ENCODE measurements at regions not wholly inside any gene's neighbourhood (a gene's known extent, or its start where the extent isn't known, plus 50 kb on each side); places are given as distances from the start of the nearest gene placed in this dataset.
"Not testable (repeated sequence)": the region's sequence is repeated elsewhere in the genome, so short reads cannot be mapped to it uniquely, and the experiment has no call there.

- not testable (repeated sequence) for DNase-seq (ENCODE audit: low spot score)
Observed at GRCh38 chr5:122669709-122670108, 105.2 kb upstream of the SNX2 start.

GRCh38 chr5:122673343-122673742, 101.5 kb upstream of the SNX2 start:
- DNase-seq (ENCODE audit: low spot score) = no peak

- no peak for DNase-seq (ENCODE audit: low spot score)
Observed at GRCh38 chr5:122674385-122674784, 100.5 kb upstream of the SNX2 start.

GRCh38 chr5:122680623-122681350, 94.1 kb upstream of the SNX2 start:
- DNase-seq (ENCODE audit: low spot score) = no peak

GRCh38 chr5:122683631-122684030, 91.2 kb upstream of the SNX2 start:
- no peak for DNase-seq (ENCODE audit: low spot score)

GRCh38 chr5:122690266-122690665, 84.6 kb upstream of the SNX2 start:
- DNase-seq (ENCODE audit: low spot score) = no peak

- DNase-seq (ENCODE audit: low spot score) = no peak
Observed at GRCh38 chr5:122691931-122692330, 82.9 kb upstream of the SNX2 start.

- no peak for DNase-seq (ENCODE audit: low spot score)
Observed at GRCh38 chr5:122693963-122694362, 80.9 kb upstream of the SNX2 start.

- DNase-seq (ENCODE audit: low spot score) = no peak
Observed at GRCh38 chr5:122694884-122695283, 80.0 kb upstream of the SNX2 start.

GRCh38 chr5:122696735-122697134, 78.1 kb upstream of the SNX2 start:
- DNase-seq (ENCODE audit: low spot score) = not testable (repeated sequence)

GRCh38 chr5:122697191-122697590, 77.7 kb upstream of the SNX2 start:
- DNase-seq (ENCODE audit: low spot score) = no peak

GRCh38 chr5:122699201-122699600, 75.7 kb upstream of the SNX2 start:
- DNase-seq (ENCODE audit: low spot score) = no peak

GRCh38 chr5:122701640-122702523, 73.0 kb upstream of the SNX2 start:
- no peak for DNase-seq (ENCODE audit: low spot score)

GRCh38 chr5:122702524-122702875, 72.4 kb upstream of the SNX2 start:
- DNase-seq (ENCODE audit: low spot score) = no peak

GRCh38 chr5:122703203-122703602, 71.7 kb upstream of the SNX2 start:
- DNase-seq (ENCODE audit: low spot score) = no peak

- DNase-seq (ENCODE audit: low spot score) = peak; percentile 8
Observed at GRCh38 chr5:122704247-122705036, 70.4 kb upstream of the SNX2 start.

- DNase-seq (ENCODE audit: low spot score) = no peak
Observed at GRCh38 chr5:122705851-122706250, 69.0 kb upstream of the SNX2 start.

GRCh38 chr5:122707796-122708195, 67.1 kb upstream of the SNX2 start:
- DNase-seq (ENCODE audit: low spot score) = no peak

GRCh38 chr5:122713041-122713440, 61.8 kb upstream of the SNX2 start:
- no peak for DNase-seq (ENCODE audit: low spot score)

- DNase-seq (ENCODE audit: low spot score) = no peak
Observed at GRCh38 chr5:122715095-122715494, 59.8 kb upstream of the SNX2 start.

GRCh38 chr5:122718611-122719010, 56.3 kb upstream of the SNX2 start:
- no peak for DNase-seq (ENCODE audit: low spot score)

GRCh38 chr5:122719991-122720746, 54.7 kb upstream of the SNX2 start:
- no peak for DNase-seq (ENCODE audit: low spot score)
